Hypothalamus (tissue), 51 donors: ENCODE measurements at regions not wholly inside any gene's neighbourhood (a gene's known extent, or its start where the extent isn't known, plus 50 kb on each side); places are given as distances from the start of the nearest gene placed in this dataset.

Experiments
- DNase-seq, 51 donors: peaks; one replicate each; lab custom pipeline; 2025; lab: John Stamatoyannopoulos, UW

GRCh38 chr6:141347906-141348492 lies 784.7 kb upstream of the GJE1 start:
- no peak for DNase-seq

- no peak for DNase-seq
These were observed 785.6 kb upstream of the GJE1 start for GRCh38 chr6:141347086-141347485.

GRCh38 chr6:141346535-141346934 lies 786.2 kb upstream of the GJE1 start:
- no peak for DNase-seq

- DNase-seq, result no peak
These were observed 795.5 kb upstream of the GJE1 start for GRCh38 chr6:141337191-141337590.

GRCh38 chr6:141335477-141336273 lies 797.0 kb upstream of the GJE1 start:
- no peak for DNase-seq

- no peak for DNase-seq
These were observed 805.8 kb upstream of the GJE1 start for GRCh38 chr6:141326925-141327324.

- DNase-seq, result peak in 3 of 51 donors; percentile 4 to 53 (median 15)
These were observed 806.3 kb upstream of the GJE1 start for GRCh38 chr6:141326426-141326825.

- DNase-seq, result no peak
These were observed 811.0 kb upstream of the GJE1 start for GRCh38 chr6:141321493-141322347.

- DNase-seq, result no peak
These were observed 816.5 kb upstream of the GJE1 start for GRCh38 chr6:141316236-141316635.

- DNase-seq, result no peak
These were observed 818.7 kb upstream of the GJE1 start for GRCh38 chr6:141313986-141314385.

- no peak for DNase-seq
These were observed 823.4 kb upstream of the GJE1 start for GRCh38 chr6:141309295-141309694.

GRCh38 chr6:141307309-141307998 lies 825.3 kb upstream of the GJE1 start:
- DNase-seq, result no peak

GRCh38 chr6:141303907-141304306 lies 828.8 kb upstream of the GJE1 start:
- DNase-seq, result no peak

- no peak for DNase-seq
These were observed 830.9 kb upstream of the GJE1 start for GRCh38 chr6:141301779-141302178.

- no peak for DNase-seq
These were observed 841.6 kb upstream of the GJE1 start for GRCh38 chr6:141290941-141291721.

GRCh38 chr6:141288947-141289346 lies 843.8 kb upstream of the GJE1 start:
- no peak for DNase-seq

- no peak for DNase-seq
These were observed 850.5 kb upstream of the GJE1 start for GRCh38 chr6:141282263-141282662.

GRCh38 chr6:141269684-141270083 lies 863.0 kb upstream of the GJE1 start:
- no peak for DNase-seq

GRCh38 chr6:141267420-141267819 lies 865.3 kb upstream of the GJE1 start:
- DNase-seq, result no peak
